ENCODE measurements at regions not wholly inside any gene's neighbourhood (a gene's known extent, or its start where the extent isn't known, plus 50 kb on each side); places are given as distances from the start of the nearest gene placed in this dataset.

DNA sequence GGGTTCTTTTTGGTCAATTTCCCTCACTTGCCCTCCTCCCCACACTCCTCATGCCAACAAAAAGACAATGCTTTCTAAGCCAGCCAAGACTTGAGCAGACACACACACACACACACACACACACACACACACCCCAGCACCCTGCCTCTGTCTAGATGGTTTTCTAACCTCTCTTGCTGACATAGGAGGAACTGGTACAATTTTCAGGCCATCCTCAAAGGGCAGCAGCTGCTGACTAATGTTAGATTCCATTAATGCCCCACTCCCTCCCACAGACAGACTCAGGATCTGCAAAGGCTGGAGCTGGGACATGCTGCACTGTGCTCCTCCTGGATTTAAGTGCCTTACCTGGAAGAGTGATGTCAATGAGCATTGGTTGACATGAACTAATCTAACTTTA is 438.4 kb downstream of the OCA2 start:
- TF ChIP-seq, protein P1, sequence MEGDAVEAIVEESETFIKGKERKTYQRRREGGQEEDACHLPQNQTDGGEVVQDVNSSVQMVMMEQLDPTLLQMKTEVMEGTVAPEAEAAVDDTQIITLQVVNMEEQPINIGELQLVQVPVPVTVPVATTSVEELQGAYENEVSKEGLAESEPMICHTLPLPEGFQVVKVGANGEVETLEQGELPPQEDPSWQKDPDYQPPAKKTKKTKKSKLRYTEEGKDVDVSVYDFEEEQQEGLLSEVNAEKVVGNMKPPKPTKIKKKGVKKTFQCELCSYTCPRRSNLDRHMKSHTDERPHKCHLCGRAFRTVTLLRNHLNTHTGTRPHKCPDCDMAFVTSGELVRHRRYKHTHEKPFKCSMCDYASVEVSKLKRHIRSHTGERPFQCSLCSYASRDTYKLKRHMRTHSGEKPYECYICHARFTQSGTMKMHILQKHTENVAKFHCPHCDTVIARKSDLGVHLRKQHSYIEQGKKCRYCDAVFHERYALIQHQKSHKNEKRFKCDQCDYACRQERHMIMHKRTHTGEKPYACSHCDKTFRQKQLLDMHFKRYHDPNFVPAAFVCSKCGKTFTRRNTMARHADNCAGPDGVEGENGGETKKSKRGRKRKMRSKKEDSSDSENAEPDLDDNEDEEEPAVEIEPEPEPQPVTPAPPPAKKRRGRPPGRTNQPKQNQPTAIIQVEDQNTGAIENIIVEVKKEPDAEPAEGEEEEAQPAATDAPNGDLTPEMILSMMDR (IDR thresholded peaks at IDR 0.05) = no peak
- no peak for TF ChIP-seq POLR2AphosphoS5 (IDR thresholded peaks at IDR 0.05)
